Mesodermal cell (in vitro differentiated cells): ENCODE measurements at regions not wholly inside any gene's neighbourhood (a gene's known extent, or its start where the extent isn't known, plus 50 kb on each side); places are given as distances from the start of the nearest gene placed in this dataset.

Experiments used
- H3K27ac ChIP-seq: 2 replicates; pipeline ENCODE4 v1.7.0; 2013; ENCODE audit warnings: mild to moderate bottlenecking, low read depth, low read length, moderate library complexity; ENCODE audit not compliant: severe bottlenecking
- H3K36me3 ChIP-seq: 2 replicates; pipeline ENCODE4 v1.7.1; 2013; ENCODE audit warnings: mild to moderate bottlenecking, low read length, moderate library complexity; ENCODE audit not compliant: control insufficient read depth, insufficient read depth
- H3K4me1 ChIP-seq: one replicate; pipeline ENCODE4 v1.7.1; 2013; ENCODE audit warnings: mild to moderate bottlenecking, low read length; ENCODE audit not compliant: insufficient read depth, control insufficient read depth, poor library complexity, severe bottlenecking
- H3K4me3 ChIP-seq: 2 replicates; pipeline ENCODE4 v1.7.0; 2013; ENCODE audit warnings: low read length, control low read depth, mild to moderate bottlenecking; ENCODE audit not compliant: insufficient read depth, poor library complexity, severe bottlenecking; ENCODE audit errors: extremely low read depth
- H3K9me3 ChIP-seq: 2 replicates; pipeline ENCODE4 v1.7.1; 2013; ENCODE audit warnings: mild to moderate bottlenecking, low read length, moderate library complexity; ENCODE audit not compliant: control insufficient read depth
- WGBS, 2 experiments: methylation state at CpG; one replicate each; pipeline ENCODE4 v1.1.5; 2013; ENCODE audit warnings: missing lambda C conversion rate in 2 of 2; ENCODE audit not compliant: insufficient coverage in 2 of 2; 5-methylcytosine and 5-hydroxymethylcytosine counted together

- Histone ChIP-seq H3K4me1 (no peaks in the 10 kb centered on the region), H3K36me3 (no peaks in the 10 kb centered on the region), H3K9me3 (no peaks in the 10 kb centered on the region), H3K27ac (no peak overlapping the region), H3K4me3 (no peak overlapping the region)
- WGBS, 2 experiments, result 90 to 96% methylated on average over 11 to 12 of the region's 13 CpGs
These were observed 88.5 kb downstream of the IRX1 start for GRCh38 chr5:3684118-3684517.

DNA sequence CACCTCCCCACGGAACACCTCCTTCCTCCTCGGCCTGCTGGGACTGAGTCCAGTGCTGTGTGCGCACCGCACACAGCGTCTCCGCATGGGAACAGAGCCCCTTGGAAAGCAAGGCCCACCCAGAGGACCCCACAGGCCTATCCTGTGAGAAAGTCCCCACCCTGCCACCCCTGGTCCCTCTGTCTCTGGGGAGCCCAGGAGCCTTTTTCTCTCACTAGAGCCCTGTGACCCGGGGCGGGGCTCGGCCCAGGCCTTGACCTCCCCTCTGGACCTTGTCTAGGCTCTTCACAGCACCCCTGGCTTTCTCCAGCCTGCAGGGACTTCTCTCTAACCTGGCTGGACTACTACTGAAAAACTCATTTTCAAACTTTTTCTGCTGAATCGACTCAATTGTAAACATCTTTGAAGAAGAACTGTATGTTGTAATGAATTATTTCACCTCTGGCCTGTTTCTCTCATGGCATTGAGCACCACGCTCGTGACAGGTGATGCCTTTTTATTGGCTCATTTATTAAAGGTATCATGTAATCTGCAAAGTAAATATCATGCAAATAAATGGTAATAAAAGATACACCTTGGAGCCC, 89.2 kb downstream of the IRX1 start:
- WGBS, 2 experiments, result 94% methylated on average over 7 to 9 of the region's 12 CpGs
- H3K27ac ChIP-seq, result no peak overlapping the region

DNA sequence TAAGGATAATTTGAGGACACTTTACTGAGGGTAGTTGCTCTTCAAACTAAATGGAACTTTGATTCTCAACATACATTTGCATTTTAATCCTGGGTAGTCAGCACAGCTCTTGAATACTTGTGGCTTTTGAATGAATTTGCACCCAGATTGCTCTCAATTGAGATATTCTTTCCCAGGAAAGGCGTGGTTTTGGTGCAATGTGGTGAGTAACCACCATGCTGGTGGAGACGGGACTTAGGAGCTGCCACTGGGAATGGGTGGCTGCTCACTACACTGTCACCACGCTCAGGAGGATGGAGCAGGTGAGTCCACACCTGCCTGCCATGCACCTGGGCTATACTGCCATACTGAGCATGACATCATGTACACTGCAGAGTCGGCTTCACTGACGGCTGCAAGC, 99.2 kb downstream of the IRX1 start:
- H3K9me3 ChIP-seq, result no peaks in the 10 kb centered on the region
- H3K27ac ChIP-seq, result no peak overlapping the region
- no peak overlapping the region for H3K4me3 ChIP-seq
- no peaks in the 10 kb centered on the region for H3K4me1 ChIP-seq
- no peaks in the 10 kb centered on the region for H3K36me3 ChIP-seq
- WGBS, 2 experiments, result 86 to 89% methylated on average over 4 to 5 of the region's 5 CpGs

More for the DNA sequence above, 89.2 kb downstream of the IRX1 start:
- Histone ChIP-seq H3K4me1 (no peaks in the 10 kb centered on the region), H3K36me3 (no peaks in the 10 kb centered on the region), H3K4me3 (no peak overlapping the region), H3K9me3 (no peaks in the 10 kb centered on the region)

- Histone ChIP-seq H3K27ac (no peak overlapping the region), H3K9me3 (no peaks in the 10 kb centered on the region), H3K4me3 (no peak overlapping the region), H3K36me3 (no peaks in the 10 kb centered on the region), H3K4me1 (no peaks in the 10 kb centered on the region)
- WGBS, 2 experiments, result 57% methylated on average over 1 of the region's 2 CpGs; no CpG with 5 or more reads in 1 of the 2 experiments
These were observed 100.2 kb downstream of the IRX1 start for GRCh38 chr5:3695818-3696217.

DNA sequence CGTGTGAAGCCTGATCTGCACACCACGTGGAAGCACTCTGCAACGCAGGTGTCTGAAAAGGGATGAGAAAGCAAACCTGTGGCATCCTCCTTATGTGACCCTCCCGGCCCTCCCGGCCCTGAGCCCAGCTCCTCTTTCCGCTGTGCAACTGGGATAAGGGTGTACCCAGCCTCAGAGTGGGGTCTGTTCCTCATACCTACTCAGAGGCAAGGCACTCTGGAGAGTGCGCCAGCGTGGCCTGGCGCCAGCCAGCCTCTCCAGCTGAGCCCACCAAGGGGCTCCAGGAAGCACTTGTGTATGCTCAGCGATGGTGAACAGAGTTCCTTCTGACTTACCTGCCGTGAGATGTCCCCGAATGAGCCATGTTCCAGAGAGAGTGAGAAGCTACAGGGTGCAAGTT, 102.8 kb downstream of the IRX1 start:
- Histone ChIP-seq H3K27ac (no peak overlapping the region), H3K4me1 (no peaks in the 10 kb centered on the region), H3K36me3 (no peaks in the 10 kb centered on the region), H3K4me3 (no peak overlapping the region), H3K9me3 (no peaks in the 10 kb centered on the region)
- 85 to 92% methylated on average over 11 of the region's 12 CpGs for WGBS, 2 experiments

- no peaks in the 10 kb centered on the region for H3K36me3 ChIP-seq
- 84 to 88% methylated on average over 3 of the region's 4 CpGs for WGBS, 2 experiments
- no peak overlapping the region for H3K27ac ChIP-seq
- no peaks in the 10 kb centered on the region for H3K9me3 ChIP-seq
- H3K4me3 ChIP-seq, result no peak overlapping the region
- no peaks in the 10 kb centered on the region for H3K4me1 ChIP-seq
These were observed 106.1 kb downstream of the IRX1 start for GRCh38 chr5:3701694-3702093.

GRCh38 chr5:3704661-3705060, 109.0 kb downstream of the IRX1 start:
- no peaks in the 10 kb centered on the region for H3K9me3 ChIP-seq
- no peak overlapping the region for H3K4me3 ChIP-seq
- no peaks in the 10 kb centered on the region for H3K4me1 ChIP-seq
- no peak overlapping the region for H3K27ac ChIP-seq
- H3K36me3 ChIP-seq, result no peaks in the 10 kb centered on the region

- Histone ChIP-seq H3K27ac (no peak overlapping the region), H3K9me3 (no peaks in the 10 kb centered on the region), H3K4me1 (no peaks in the 10 kb centered on the region), H3K36me3 (no peaks in the 10 kb centered on the region), H3K4me3 (no peak overlapping the region)
- WGBS, 2 experiments, result 20 to 29% methylated on average over 5 of the region's 11 CpGs
These were observed 113.6 kb downstream of the IRX1 start for GRCh38 chr5:3709068-3709716.

DNA sequence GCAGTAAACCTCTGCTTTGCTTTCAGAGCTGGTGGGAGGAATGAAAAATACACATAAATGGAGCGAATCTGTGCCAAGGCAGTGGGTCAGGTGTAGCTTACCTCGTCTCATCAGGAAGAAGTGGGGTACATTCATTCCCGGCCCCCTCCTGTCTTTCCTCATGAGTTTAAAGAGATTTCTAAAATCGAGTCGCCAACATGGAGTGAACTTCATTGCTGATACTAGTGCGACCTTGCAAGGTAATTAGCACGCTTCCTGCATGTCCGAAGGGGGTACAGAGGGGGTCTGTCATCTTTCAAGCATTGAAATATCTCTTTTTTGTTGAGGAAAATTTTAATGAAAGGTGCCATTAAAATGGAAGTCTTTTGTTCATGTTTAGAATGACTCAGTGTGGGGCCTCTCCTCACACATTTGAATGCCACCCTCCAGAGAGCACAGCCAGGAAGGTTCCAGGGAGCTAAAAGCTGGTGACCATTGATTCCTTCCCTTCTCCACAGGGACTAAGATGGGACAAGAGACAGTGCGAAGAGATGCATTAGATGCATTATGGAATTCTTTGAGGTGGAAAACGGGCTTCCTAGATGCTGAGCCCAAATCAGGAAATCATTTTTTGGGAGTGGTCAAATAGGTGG, 114.2 kb downstream of the IRX1 start:
- Histone ChIP-seq H3K4me3 (no peak overlapping the region), H3K27ac (no peak overlapping the region), H3K9me3 (no peaks in the 10 kb centered on the region), H3K36me3 (no peaks in the 10 kb centered on the region), H3K4me1 (no peaks in the 10 kb centered on the region)
- WGBS, 2 experiments, result 43 to 44% methylated on average over 8 to 10 of the region's 10 CpGs

- Histone ChIP-seq H3K4me3 (no peak overlapping the region), H3K27ac (no peak overlapping the region), H3K4me1 (no peaks in the 10 kb centered on the region), H3K9me3 (no peaks in the 10 kb centered on the region), H3K36me3 (no peaks in the 10 kb centered on the region)
- WGBS, 2 experiments, result 76 to 79% methylated on average over 9 of the region's 9 CpGs
These were observed 119.4 kb downstream of the IRX1 start for GRCh38 chr5:3715062-3715461.

GRCh38 chr5:3729631-3730030, 134.0 kb downstream of the IRX1 start:
- no peaks in the 10 kb centered on the region for H3K36me3 ChIP-seq
- no peaks in the 10 kb centered on the region for H3K9me3 ChIP-seq
- H3K4me1 ChIP-seq, result no peaks in the 10 kb centered on the region
- no peak overlapping the region for H3K27ac ChIP-seq
- 80 to 87% methylated on average over 7 to 8 of the region's 8 CpGs for WGBS, 2 experiments
- no peak overlapping the region for H3K4me3 ChIP-seq
